GM19351 (cell line): ENCODE measurements at regions not wholly inside any gene's neighbourhood (a gene's known extent, or its start where the extent isn't known, plus 50 kb on each side); places are given as distances from the start of the nearest gene placed in this dataset.
"Not testable (repeated sequence)": the region's sequence is repeated elsewhere in the genome, so short reads cannot be mapped to it uniquely, and the experiment has no call there.

Source experiments
- ATAC-seq: cut with Tn5 transposase; IDR thresholded peaks from one replicate; pipeline ENCODE4 v1.9.1; 2021; ENCODE audit warnings: mild to moderate bottlenecking, moderate library complexity; ENCODE audit not compliant: unreplicated experiment

DNA sequence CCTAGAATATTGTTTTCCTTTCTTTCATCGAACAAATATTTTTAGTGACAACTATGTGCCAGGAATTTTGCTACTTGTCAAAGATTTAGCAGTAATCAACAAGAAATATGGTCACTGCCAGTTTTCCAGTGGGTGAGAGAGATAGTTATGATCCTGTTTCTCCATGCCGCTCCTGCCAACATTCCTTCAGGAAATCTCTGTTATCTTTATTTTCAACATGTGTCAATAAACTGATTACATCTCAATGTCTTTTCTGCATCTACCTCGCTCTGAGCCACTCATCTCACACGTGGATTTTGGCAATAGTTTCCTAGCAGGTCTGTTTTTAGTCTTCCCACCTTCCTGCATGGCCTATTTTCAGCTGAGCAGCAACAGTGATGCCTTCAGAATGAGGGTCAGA is 650.0 kb upstream of the STXBP6 start:
- no peak for ATAC-seq

DNA sequence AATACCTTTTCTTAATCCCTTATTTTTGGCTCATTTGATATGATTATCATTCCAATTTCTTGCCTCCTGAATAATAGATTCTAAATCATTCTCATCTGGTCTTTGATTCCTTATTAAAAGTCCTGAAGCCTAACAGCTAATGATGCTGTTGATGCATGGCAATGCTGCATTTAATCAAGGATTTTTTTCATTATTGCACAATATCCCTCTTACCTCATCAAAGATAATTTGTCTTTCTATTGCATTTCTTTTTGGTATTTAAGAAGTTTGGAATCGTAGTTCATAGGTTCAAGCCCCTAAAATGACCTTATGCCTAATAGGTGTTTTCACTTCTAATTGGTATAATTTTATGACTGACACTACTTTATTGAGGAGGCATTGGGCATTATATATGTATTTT is 648.2 kb upstream of the STXBP6 start:
- ATAC-seq: no peak

DNA sequence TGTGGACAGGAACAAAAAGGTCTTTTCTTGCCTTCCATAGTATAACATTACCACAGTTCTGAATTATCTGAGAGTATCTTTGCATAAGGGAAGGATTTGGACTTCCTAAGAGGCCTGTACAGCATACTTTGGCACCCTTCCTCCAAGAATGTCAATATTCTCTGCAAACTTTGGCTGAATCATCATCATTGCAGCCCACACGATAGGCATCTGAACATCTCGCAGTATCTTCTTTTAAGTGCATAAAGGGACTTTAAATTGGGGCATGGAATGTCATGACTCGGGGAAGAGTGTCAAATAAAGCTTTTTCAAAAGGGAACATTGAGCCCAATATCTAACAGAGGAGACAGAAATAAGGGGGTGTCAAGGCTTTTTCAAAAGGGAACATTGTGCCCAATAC is 646.2 kb upstream of the STXBP6 start:
- ATAC-seq: no peak

DNA sequence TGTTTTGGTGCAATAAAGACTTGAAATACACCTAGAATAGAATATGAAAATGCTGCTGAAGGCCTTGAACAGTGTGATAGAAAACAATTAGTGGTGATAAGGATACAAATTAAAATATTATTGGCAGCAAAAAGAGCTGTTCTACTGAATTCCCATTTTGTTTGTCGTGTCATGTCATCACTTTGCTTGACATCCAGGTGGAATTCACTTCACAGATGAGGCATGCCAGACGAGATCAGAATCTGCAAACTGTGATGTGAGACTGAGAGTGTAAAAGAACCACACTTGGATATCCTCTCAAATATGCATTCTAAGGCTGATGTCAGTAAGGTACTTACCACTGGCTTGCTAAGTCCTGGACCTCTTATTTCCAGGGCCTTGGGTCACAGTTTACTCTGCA is 635.1 kb upstream of the STXBP6 start:
- ATAC-seq: no peak

DNA sequence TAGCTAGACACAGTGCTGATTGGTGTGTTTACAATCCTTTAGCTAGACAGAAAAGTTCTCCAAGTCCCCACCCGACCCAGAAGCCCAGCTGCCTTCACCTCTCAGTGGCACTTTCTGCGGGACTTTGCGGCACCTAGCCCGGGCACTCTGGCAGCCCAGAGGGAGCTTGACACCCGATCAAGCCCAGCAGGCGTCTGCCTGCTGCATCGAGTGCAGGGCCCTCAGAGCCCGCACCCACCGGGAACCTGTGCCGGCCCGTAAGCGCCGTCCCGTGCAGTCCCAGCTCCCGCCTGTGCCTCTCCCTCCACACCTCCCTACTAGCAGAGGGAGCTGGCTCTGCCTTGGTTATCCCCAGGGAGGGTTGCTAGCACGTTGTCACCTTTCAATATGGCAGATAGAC is 631.0 kb upstream of the STXBP6 start:
- no peak for ATAC-seq

DNA sequence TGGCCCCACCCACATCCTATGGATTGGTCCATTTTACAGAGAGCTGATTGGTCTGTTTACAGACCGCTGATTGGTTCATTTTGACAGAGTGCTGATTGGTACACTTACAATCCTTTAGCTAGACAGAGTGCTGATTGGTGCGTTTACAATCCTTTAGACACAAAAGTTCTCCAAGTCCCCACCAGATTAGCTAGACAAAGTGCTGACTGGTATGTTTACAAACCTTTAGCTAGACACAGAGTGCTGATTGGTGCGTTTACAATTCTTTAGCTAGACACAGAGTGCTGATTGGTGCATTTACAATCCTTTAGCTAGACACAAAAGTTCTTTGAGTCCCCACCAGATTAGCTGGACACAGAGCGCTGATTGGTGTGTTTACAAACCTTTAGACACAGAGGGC is 630.6 kb upstream of the STXBP6 start:
- ATAC-seq: not testable (repeated sequence)

DNA sequence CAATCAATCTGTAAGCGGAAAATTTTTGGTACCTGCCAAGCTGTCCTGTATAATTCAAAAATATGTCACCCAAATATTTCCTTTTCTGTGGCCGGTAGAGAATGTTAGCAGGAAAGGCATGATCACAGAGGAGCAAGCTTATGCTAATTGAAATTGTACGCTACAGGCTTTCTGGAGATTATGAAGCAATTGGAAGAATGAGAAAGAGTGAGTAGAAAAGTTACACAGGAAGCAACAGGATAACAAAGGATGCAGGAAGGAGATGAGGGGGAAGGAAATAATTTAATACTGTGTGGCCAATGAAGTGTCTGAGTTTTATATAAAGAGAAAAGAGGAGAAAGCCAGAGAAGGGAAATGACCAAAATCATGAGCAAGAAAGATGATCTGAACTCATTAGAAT is 627.2 kb upstream of the STXBP6 start:
- no peak for ATAC-seq

DNA sequence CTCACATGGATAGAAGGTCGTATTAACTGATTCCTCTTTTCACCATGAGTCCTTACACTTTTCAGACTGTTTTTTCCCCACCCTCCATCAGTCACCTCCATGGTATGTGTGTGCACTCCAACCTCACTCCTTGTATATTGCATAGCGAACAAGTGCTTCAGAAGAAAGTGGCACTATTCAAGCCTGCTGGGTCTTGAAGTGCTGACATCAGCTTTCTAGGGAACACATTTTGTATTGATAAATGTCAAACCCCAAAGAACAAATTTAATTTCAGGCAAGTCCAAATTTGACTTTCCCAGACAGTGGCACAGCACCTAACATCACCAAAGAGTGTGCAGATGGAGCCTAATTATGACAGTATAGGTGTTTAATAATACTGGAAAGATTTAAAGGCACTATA is 617.4 kb upstream of the STXBP6 start:
- no peak for ATAC-seq

DNA sequence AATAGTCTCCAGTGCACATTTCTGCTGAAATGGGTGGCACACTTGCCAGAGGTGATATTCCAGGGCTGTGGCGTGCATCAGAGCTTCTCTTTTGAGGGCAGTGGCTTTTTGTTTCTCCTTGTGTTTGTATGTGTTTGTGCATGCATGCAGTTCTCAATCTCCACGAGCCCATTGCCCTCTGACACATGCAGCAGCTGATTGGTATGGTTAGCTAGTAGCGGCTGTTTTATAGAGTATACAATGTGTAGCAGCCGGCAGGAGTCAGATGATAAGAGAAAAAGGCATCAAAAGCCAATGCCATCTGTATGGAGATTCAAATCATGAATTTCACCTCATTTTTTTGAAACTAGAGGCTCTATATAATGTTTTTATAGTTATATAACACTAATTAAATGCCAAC is 616.9 kb upstream of the STXBP6 start:
- ATAC-seq: no peak

DNA sequence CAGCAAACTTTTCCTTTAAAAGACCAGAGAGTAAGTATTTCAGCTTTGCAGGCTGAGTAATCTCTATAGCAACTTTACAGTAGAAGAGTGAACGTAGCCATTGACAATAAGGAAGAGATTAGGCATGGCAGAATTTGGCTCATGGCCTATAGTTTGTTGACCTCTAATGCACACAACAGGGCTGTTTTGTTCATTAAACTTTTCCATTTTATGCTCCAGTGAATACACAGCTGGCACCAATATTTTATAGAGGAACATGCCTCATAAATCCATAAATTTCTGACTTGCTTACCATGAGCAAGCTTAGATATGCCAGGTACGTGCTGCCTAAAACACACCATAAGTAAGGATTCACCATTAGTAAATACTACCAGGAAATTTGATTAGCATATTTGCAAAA is 609.0 kb upstream of the STXBP6 start:
- no peak for ATAC-seq

DNA sequence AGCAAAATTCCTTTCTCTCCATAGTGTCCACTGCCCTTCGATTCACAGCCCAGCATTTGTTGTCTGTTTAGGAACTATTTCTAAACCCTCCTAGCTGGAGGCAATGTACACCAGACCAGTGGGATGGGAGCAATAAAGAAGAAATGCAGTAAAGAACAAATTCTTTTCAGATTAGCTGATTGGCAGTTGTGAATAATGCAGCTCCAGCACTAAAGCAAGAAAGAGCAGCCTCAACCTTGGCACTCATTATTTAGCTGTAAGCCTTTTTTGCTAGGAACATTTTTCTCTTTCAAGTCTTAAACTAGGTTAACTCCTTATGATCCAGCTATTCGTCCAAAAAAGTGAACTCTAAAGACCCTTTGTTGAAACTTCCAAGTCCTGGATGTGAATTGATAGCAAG is 580.5 kb upstream of the STXBP6 start:
- ATAC-seq: no peak

DNA sequence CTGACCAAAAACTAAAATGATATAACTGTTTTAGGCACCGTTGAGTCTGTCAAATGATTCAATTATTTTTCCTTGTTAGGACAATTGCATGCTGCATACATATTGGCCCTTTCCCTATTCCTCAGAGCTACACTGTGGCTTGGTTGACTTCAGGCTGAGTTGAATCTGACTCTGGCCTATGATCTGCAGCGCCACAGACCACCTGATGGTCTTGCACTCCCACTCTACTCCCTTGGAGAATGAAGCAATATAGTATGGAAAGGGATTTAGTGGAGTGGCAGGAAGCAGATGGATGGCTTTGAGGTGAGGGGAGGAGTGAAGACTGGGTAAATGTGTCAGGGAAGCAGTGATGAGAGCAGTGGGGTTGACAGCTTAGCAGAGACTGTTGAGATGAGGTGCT is 579.0 kb upstream of the STXBP6 start:
- ATAC-seq: no peak

DNA sequence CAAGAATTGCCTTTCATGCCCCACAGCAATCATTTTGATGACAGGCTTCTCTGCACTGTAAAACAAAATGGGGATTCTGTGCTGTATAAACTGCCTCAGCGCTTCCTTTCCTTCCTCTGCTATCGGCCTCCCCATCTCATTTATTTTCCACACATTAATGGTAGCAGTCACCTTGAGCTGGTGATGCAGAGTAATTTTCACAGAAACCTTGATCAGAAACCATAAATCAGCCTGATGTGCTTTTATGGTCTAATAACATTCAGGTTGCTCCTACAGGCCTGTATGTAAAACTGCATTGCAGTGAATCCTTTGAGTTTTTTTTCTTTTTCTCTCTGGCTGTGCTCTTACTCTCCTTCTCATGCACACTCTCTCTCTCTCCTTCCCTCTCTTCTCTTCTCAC is 578.4 kb upstream of the STXBP6 start:
- no peak for ATAC-seq

DNA sequence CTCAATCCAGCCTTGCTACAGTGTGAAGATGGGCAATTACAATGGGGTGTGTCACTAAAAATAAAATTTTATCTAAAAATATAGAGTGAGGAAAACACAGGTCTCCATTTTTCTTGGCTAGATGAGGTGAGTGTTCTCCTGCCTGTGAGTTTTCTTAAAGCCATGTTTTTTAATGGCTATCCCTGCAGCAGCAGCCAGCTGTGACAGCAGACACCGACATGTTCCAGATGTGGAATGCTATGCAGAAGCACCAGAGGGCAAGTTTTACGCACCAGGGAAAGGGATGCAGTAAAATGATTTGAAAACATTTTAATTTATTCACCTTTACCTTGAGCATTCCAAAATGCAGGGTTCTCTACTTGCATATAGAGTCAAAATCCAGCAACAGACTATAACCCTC is 577.0 kb upstream of the STXBP6 start:
- ATAC-seq: no peak

DNA sequence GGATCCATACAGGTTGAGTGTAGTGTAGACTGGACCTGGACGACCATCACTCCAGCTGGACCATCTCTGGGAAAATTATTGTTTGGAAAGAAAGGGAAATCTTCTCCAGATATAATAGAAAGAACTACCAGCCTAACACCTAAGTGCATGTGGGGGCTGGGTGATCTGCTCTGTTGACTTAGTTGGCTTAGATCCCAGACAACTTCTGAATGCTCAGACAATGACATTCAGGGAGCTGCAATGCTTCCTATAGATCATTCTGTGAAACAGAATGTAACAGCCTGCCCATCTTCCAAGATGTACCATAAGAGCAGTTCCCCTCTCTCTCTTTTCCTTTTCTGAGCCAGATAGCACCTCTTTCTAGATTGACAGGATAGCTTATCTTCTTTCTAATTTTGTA is 572.8 kb upstream of the STXBP6 start:
- no peak for ATAC-seq

DNA sequence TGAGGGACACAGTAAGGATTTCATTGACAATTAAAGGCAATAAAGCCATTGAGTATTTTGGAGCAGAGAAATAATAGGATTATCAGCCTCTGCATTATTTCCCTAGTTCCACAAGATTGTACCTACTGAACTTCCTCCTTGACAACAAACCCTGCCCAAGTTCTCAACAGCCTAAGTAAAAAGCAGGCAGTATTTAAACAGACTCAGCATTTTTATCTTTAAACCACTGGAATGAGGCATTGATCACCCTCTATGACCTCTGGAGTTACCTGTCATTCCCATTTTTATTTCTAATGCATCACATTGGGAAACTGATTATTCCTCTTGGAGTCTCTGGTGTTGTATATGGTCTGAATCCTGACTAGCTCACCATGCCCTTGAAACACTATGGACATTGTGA is 570.6 kb upstream of the STXBP6 start:
- no peak for ATAC-seq

DNA sequence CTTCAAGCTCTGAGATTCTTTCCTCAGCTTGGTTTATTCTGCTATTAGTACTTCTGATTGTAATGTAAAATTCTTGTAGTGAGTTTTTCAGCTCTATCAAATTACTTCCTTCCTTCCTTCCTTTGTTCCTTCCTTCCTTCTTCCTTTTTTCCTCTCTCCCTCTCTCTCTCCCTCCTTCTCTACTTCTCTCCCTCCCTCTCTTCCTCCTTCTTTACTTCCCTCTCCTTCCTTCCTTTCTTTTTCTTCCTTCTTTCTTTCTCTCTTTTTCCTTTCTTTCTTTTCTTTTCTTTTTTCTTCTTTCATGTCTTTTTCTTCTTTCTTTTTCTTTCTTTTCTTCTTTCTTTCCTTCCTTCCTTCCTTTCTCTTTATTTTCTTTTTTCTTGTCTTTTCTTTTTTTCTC is 565.2 kb upstream of the STXBP6 start:
- no peak for ATAC-seq

DNA sequence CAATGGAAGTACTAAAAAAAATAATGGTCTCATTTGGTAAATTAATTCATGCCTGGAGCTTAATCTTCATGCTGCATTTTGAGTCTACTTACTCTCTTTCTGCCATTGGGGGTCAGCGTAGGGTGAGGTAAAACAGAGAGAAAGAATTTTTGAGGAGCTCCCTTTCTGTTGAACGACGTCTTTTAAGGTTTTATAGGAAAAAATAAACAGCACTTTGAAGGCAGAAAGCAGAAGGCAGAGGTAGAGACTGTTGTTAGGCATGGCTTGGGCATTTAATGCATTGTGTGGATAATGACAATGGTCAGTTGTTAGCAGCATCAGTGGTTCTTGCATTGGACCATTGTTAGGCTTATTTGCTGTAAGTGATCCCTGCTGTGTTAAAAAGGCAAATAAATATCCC is 557.2 kb upstream of the STXBP6 start:
- no peak for ATAC-seq

DNA sequence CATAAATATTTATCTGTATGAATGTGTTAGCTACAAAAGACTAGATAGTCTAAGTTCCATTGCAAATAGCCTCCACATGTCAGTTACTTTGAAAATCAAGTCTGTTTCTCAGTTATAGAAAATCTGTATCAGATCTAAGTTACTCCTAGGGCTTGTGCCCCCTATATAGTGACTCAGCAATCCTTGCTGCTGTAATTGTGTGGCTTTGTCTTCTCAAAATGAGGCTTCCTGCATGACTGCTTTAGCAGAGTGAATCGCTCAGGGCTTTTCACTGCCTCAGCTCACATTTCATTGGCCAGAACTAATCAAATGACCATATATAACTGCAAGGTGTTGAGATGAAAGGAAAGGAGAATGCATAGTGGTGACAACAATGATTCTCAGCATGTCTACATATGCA is 552.2 kb upstream of the STXBP6 start:
- no peak for ATAC-seq

DNA sequence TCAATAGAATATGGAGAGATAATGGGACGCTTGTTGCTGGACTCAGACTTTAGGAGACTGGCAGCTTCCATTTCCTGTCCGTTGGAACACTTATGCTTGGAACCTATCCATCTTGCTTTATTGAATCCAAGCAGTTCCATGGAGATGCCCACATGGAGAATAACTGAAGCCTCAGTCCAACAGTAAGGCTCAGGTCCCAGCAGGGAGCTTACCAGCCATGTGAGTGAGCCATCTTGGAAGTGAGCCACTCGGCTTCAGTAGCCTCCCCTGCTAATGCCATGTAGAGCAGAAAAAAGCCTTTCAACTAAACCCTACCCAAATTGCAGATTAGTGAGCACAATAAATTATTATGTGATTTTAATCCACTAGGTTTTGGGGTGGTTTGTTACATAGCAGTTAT is 538.8 kb upstream of the STXBP6 start:
- ATAC-seq: no peak

DNA sequence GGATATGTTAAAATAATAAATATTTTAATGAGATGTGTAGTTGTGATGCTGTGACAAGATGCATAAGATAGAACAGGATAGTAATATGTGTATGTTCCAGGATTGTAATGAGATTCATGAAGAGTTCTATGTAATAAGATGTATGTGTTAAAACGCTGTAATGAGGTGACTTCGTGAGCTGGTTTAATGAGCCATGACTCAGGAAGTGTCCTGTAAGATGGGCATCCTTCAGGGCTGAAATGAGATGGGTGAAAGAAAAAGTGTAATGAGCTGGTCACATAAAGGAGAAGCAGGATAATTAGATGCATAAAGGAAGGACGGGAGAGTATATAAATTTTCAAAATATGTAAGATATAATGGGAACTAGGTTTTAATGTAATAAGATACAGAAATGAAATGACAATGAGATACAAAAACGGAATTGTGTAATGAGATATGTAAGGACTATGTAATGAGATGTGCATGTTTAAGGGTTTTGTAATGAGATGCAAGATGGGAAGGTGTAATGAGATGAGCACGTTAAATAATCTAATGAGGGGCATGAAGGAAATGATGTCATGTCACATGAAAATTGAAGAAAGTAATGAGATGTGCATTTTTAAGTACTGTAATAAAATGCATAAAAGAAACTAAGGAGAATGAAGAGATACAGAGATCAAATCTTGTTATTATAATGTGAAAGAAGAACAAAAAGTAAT is 524.8 kb upstream of the STXBP6 start:
- no peak for ATAC-seq

DNA sequence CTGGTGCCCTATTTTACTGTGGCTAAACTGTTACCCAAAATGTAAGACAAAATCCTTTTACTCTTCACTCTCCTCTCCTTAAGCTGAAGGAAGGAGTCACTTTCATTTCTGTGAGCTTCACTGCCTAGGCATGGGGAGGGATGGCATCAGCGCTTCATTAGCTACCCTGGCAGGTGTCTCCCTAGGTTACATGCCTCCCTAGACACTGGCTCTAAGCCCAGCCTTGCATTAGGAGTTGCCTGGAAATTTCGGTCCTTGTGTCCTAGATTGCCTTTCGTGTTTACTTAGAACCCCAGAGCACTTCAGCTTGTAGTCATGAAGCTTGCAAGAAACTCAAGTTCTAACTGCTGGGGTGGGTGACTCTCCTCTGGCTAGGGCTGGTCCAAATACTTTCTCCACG is 520.5 kb upstream of the STXBP6 start:
- no peak for ATAC-seq

DNA sequence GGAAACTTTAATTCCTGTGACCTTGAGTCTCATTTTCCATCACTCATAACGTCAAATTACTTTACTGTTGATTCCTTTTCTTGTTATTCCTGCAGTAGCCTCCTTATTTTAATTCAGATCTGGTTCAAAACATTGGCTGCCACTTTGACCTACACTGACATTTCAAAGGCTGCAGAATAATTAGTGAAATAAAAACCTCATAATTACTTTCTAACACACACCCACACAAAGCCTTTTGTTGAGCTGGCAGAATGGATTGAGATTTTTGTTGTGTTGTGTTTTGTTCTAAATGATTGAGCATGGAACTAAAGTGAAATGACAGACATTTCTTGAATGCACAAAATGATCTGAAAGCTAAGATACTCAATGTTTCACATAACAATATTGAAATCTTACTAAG is 507.5 kb upstream of the STXBP6 start:
- no peak for ATAC-seq

DNA sequence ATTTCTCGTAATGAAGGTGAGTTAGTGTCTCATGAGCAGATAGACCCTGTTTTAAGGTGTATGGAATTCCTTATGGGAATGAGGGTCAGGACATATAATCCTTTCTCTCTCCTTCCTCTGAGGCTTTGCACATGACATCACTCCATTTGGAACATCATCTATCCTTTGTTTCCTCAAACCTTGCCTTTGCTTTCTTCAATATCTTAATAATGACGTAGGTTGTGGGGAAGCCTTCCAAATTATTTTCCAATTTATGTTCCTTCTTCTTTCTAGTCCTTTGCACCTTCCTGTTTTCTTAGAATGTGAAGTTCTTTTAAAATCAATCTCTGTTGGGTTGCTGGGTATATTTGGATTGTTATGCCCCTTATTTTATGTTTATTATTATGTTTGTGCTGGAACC is 502.9 kb upstream of the STXBP6 start:
- no peak for ATAC-seq
